Mucosa of rectum (tissue), 2 donors: ENCODE measurements at regions not wholly inside any gene's neighbourhood (a gene's known extent, or its start where the extent isn't known, plus 50 kb on each side); places are given as distances from the start of the nearest gene placed in this dataset.
"Not testable (repeated sequence)": the region's sequence is repeated elsewhere in the genome, so short reads cannot be mapped to it uniquely, and the experiment has no call there.

ENCODE experiments used
- H3K27ac ChIP-seq, 2 donors: one replicate each; pipeline ENCODE4 v1.7.0; 2013; ENCODE audit warnings: inconsistent platforms in 2 of 2, low read depth in 2 of 2, low read length in 2 of 2
- H3K27me3 ChIP-seq, 2 donors: one replicate each; pipeline ENCODE4 v1.7.0; 2013; ENCODE audit warnings: low read length in 2 of 2; ENCODE audit not compliant: control insufficient read depth in 2 of 2, insufficient read depth in 2 of 2
- H3K36me3 ChIP-seq, 2 donors: one replicate each; pipeline ENCODE4 v1.7.0; 2013; ENCODE audit warnings: low read length in 2 of 2; ENCODE audit not compliant: control insufficient read depth in 2 of 2, insufficient read depth in 2 of 2
- H3K4me1 ChIP-seq, 2 donors: one replicate each; pipeline ENCODE4 v1.7.0; 2013; ENCODE audit warnings: low read length in 2 of 2, mild to moderate bottlenecking in 1 of 2; ENCODE audit not compliant: control insufficient read depth in 2 of 2, insufficient read depth in 2 of 2
- H3K4me3 ChIP-seq, 2 donors: one replicate each; pipeline ENCODE4 v1.7.0; 2013; ENCODE audit warnings: low read length in 2 of 2
- H3K9ac ChIP-seq, 2 donors: one replicate each; pipeline ENCODE4 v1.7.0; 2013; ENCODE audit warnings: low read length in 2 of 2, low read depth in 1 of 2, mild to moderate bottlenecking in 1 of 2
- H3K9me3 ChIP-seq, 2 donors: one replicate each; pipeline ENCODE4 v1.7.0; 2013; ENCODE audit warnings: low read length in 2 of 2; ENCODE audit not compliant: control insufficient read depth in 2 of 2
- donor health status: healthy.
- donor health status: Normal muscosa, but diverticular disease.

- no peak overlapping the region for H3K9ac ChIP-seq
- no peaks in the 10 kb centered on the region for H3K36me3 ChIP-seq
- H3K27ac ChIP-seq = no peak overlapping the region
- H3K4me1 ChIP-seq = no peaks in the 10 kb centered on the region
- H3K4me3 ChIP-seq = no peak overlapping the region
- H3K27me3 ChIP-seq = peaks cover 0 to 2% of the 10 kb centered on the region in 2 donors
- H3K9me3 ChIP-seq = no peaks in the 10 kb centered on the region
These were observed 55.1 kb upstream of the F9 start for GRCh38 chrX:139475432-139475831.

- H3K27me3 ChIP-seq, H3K27ac ChIP-seq, H3K4me1 ChIP-seq: not testable (repeated sequence)
These were observed 68.6 kb upstream of the F9 start for GRCh38 chrX:139461945-139462344.

GRCh38 chrX:139454743-139455142 lies 75.8 kb upstream of the F9 start:
- no peak overlapping the region for H3K4me3 ChIP-seq
- H3K27me3 ChIP-seq = no peaks in the 10 kb centered on the region

More at GRCh38 chrX:139461945-139462344, 68.6 kb upstream of the F9 start:
- H3K9ac ChIP-seq, H3K36me3 ChIP-seq, H3K4me3 ChIP-seq, H3K9me3 ChIP-seq: not testable (repeated sequence)

GRCh38 chrX:139448996-139449395 lies 81.5 kb upstream of the F9 start:
- Histone ChIP-seq H3K4me1 (no peaks in the 10 kb centered on the region), H3K27me3 (no peaks in the 10 kb centered on the region), H3K27ac (no peak overlapping the region), H3K36me3 (no peaks in the 10 kb centered on the region), H3K4me3 (no peak overlapping the region), H3K9me3 (no peaks in the 10 kb centered on the region), H3K9ac (no peak overlapping the region)

More at GRCh38 chrX:139454743-139455142, 75.8 kb upstream of the F9 start:
- no peaks in the 10 kb centered on the region for H3K4me1 ChIP-seq
- no peak overlapping the region for H3K27ac ChIP-seq
- H3K9me3 ChIP-seq = no peaks in the 10 kb centered on the region
- no peaks in the 10 kb centered on the region for H3K36me3 ChIP-seq
- H3K9ac ChIP-seq = no peak overlapping the region

GRCh38 chrX:139446832-139447231 lies 83.7 kb upstream of the F9 start:
- H3K27ac ChIP-seq = no peak overlapping the region
- no peaks in the 10 kb centered on the region for H3K4me1 ChIP-seq
- H3K27me3 ChIP-seq = no peaks in the 10 kb centered on the region
- no peak overlapping the region for H3K9ac ChIP-seq
- H3K36me3 ChIP-seq = no peaks in the 10 kb centered on the region
- no peak overlapping the region for H3K4me3 ChIP-seq
- H3K9me3 ChIP-seq = no peaks in the 10 kb centered on the region

GRCh38 chrX:139429913-139430312 lies 100.6 kb upstream of the F9 start:
- H3K4me1 ChIP-seq = no peaks in the 10 kb centered on the region
- no peaks in the 10 kb centered on the region for H3K36me3 ChIP-seq
- no peaks in the 10 kb centered on the region for H3K9me3 ChIP-seq
- H3K4me3 ChIP-seq = no peak overlapping the region
- no peak overlapping the region for H3K27ac ChIP-seq
- H3K9ac ChIP-seq = no peak overlapping the region
- no peaks in the 10 kb centered on the region for H3K27me3 ChIP-seq

- Histone ChIP-seq H3K9me3 (no peaks in the 10 kb centered on the region), H3K9ac (no peak overlapping the region), H3K27ac (no peak overlapping the region), H3K27me3 (no peaks in the 10 kb centered on the region), H3K4me1 (no peaks in the 10 kb centered on the region), H3K36me3 (no peaks in the 10 kb centered on the region), H3K4me3 (no peak overlapping the region)
These were observed 107.4 kb upstream of the F9 start for GRCh38 chrX:139423186-139423585.

GRCh38 chrX:139398258-139398657 lies 132.3 kb upstream of the F9 start:
- not testable (repeated sequence) for H3K9ac ChIP-seq, H3K27ac ChIP-seq, H3K9me3 ChIP-seq, H3K4me3 ChIP-seq, H3K27me3 ChIP-seq, H3K36me3 ChIP-seq, H3K4me1 ChIP-seq

GRCh38 chrX:139388254-139388653 lies 142.3 kb upstream of the F9 start:
- no peak overlapping the region for H3K9ac ChIP-seq
- H3K9me3 ChIP-seq = no peaks in the 10 kb centered on the region
- no peaks in the 10 kb centered on the region for H3K4me1 ChIP-seq
- H3K36me3 ChIP-seq = no peaks in the 10 kb centered on the region
- no peaks in the 10 kb centered on the region for H3K27me3 ChIP-seq
- H3K4me3 ChIP-seq = no peak overlapping the region
- H3K27ac ChIP-seq = no peak overlapping the region

GRCh38 chrX:139382529-139382928 lies 148.0 kb upstream of the F9 start:
- Histone ChIP-seq H3K36me3 (no peaks in the 10 kb centered on the region), H3K9ac (no peak overlapping the region), H3K27ac (no peak overlapping the region), H3K4me1 (no peaks in the 10 kb centered on the region), H3K9me3 (no peaks in the 10 kb centered on the region), H3K27me3 (no peaks in the 10 kb centered on the region), H3K4me3 (no peak overlapping the region)

- H3K4me3 ChIP-seq, H3K9ac ChIP-seq, H3K36me3 ChIP-seq, H3K27me3 ChIP-seq, H3K4me1 ChIP-seq, H3K9me3 ChIP-seq, H3K27ac ChIP-seq: not testable (repeated sequence)
These were observed 154.0 kb upstream of the F9 start for GRCh38 chrX:139376547-139376946.
